ENCODE measurements at regions not wholly inside any gene's neighbourhood (a gene's known extent, or its start where the extent isn't known, plus 50 kb on each side); places are given as distances from the start of the nearest gene placed in this dataset.
"Not testable (repeated sequence)": the region's sequence is repeated elsewhere in the genome, so short reads cannot be mapped to it uniquely, and the experiment has no call there.

- intact Hi-C loops (cut with DNase I, micrococcal nuclease): no loop called here
- ATAC-seq (no peak), DNase-seq (no peak)
Measured at GRCh38 chr14:22122829-22123560, 449.4 kb upstream of the OR4E1 start.

- peak; percentile 70 for ATAC-seq
- DNase-seq: peak in 1 of 2 donors; percentile 14
- intact Hi-C loops (cut with DNase I, micrococcal nuclease): no loop called here
Measured at GRCh38 chr14:22122227-22122818, 448.7 kb upstream of the OR4E1 start.

GRCh38 chr14:22118899-22119477, 445.4 kb upstream of the OR4E1 start:
- intact Hi-C loops (cut with DNase I, micrococcal nuclease): no loop called here
- peak in 1 of 2 donors; percentile 20 for DNase-seq
- ATAC-seq: peak; percentile 81

GRCh38 chr14:22113401-22113800, 439.8 kb upstream of the OR4E1 start:
- DNase-seq (no peak), ATAC-seq (no peak)
- intact Hi-C loops (cut with DNase I, micrococcal nuclease): no loop called here

GRCh38 chr14:22112004-22112403, 438.4 kb upstream of the OR4E1 start:
- peak in 1 of 2 donors; percentile 23 for DNase-seq
- no peak for ATAC-seq
- intact Hi-C loops (cut with DNase I, micrococcal nuclease): no loop called here

GRCh38 chr14:22107753-22108152, 434.1 kb upstream of the OR4E1 start:
- no peak for ATAC-seq
- intact Hi-C loops (cut with DNase I, micrococcal nuclease): no loop called here
- no peak for DNase-seq

GRCh38 chr14:22106700-22107697, 433.4 kb upstream of the OR4E1 start:
- DNase-seq (no peak), ATAC-seq (no peak)
- intact Hi-C loops (cut with DNase I, micrococcal nuclease): no loop called here

- intact Hi-C loops (cut with DNase I, micrococcal nuclease): no loop called here
- ATAC-seq (no peak), DNase-seq (no peak)
Measured at GRCh38 chr14:22105624-22106006, 432.0 kb upstream of the OR4E1 start.

GRCh38 chr14:22105006-22105623, 431.5 kb upstream of the OR4E1 start:
- no peak for ATAC-seq
- intact Hi-C loops (cut with DNase I, micrococcal nuclease): no loop called here
- DNase-seq: no peak

GRCh38 chr14:22100764-22101120, 427.1 kb upstream of the OR4E1 start:
- intact Hi-C loops (cut with DNase I, micrococcal nuclease); DNase-seq; ATAC-seq: not testable (repeated sequence)

GRCh38 chr14:22099942-22100763, 426.5 kb upstream of the OR4E1 start:
- intact Hi-C loops (cut with DNase I, micrococcal nuclease): no loop called here
- ATAC-seq (peak; percentile 92), DNase-seq (peak; percentile 51 to 61)

GRCh38 chr14:22098435-22098834, 424.8 kb upstream of the OR4E1 start:
- intact Hi-C loops (cut with DNase I, micrococcal nuclease): no loop called here
- DNase-seq: no peak
- ATAC-seq: no peak

GRCh38 chr14:22097586-22098292, 424.1 kb upstream of the OR4E1 start:
- DNase-seq (no peak), ATAC-seq (no peak)

GRCh38 chr14:22097072-22097471, 423.5 kb upstream of the OR4E1 start:
- intact Hi-C loops (cut with DNase I, micrococcal nuclease): no loop called here
- DNase-seq (no peak), ATAC-seq (no peak)

More at GRCh38 chr14:22097586-22098292, 424.1 kb upstream of the OR4E1 start:
- intact Hi-C loops (cut with DNase I, micrococcal nuclease): no loop called here

GRCh38 chr14:22096514-22096895, 422.9 kb upstream of the OR4E1 start:
- intact Hi-C loops (cut with DNase I, micrococcal nuclease): no loop called here
- DNase-seq (no peak), ATAC-seq (no peak)

- DNase-seq: no peak
- intact Hi-C loops (cut with DNase I, micrococcal nuclease): no loop called here
- ATAC-seq: peak; percentile 34
Measured at GRCh38 chr14:22095860-22096513, 422.4 kb upstream of the OR4E1 start.

GRCh38 chr14:22089940-22090339, 416.3 kb upstream of the OR4E1 start:
- ATAC-seq (no peak), DNase-seq (no peak)
- intact Hi-C loops (cut with DNase I, micrococcal nuclease): no loop called here

Measured in left colon (tissue), 2 donors.